ENCODE measurements at regions not wholly inside any gene's neighbourhood (a gene's known extent, or its start where the extent isn't known, plus 50 kb on each side); places are given as distances from the start of the nearest gene placed in this dataset.
"Not testable (repeated sequence)": the region's sequence is repeated elsewhere in the genome, so short reads cannot be mapped to it uniquely, and the experiment has no call there.

- no peak for DNase-seq
Measured at GRCh38 chr9:83133316-83133715, 70.4 kb upstream of the RASEF start.

GRCh38 chr9:83132768-83133167, 69.8 kb upstream of the RASEF start:
- DNase-seq: no peak

- no peak for DNase-seq
Measured at GRCh38 chr9:83130541-83130940, 67.6 kb upstream of the RASEF start.

GRCh38 chr9:83125671-83126070, 62.7 kb upstream of the RASEF start:
- DNase-seq: no peak

- no peak for DNase-seq
Measured at GRCh38 chr9:83119873-83120272, 56.9 kb upstream of the RASEF start.

- no peak for DNase-seq
Measured at GRCh38 chr9:83116026-83116425, 53.1 kb upstream of the RASEF start.

GRCh38 chr9:83113445-83113844, 50.5 kb upstream of the RASEF start:
- DNase-seq: not testable (repeated sequence)
